ENCODE measurements at regions not wholly inside any gene's neighbourhood (a gene's known extent, or its start where the extent isn't known, plus 50 kb on each side); places are given as distances from the start of the nearest gene placed in this dataset.

DNA sequence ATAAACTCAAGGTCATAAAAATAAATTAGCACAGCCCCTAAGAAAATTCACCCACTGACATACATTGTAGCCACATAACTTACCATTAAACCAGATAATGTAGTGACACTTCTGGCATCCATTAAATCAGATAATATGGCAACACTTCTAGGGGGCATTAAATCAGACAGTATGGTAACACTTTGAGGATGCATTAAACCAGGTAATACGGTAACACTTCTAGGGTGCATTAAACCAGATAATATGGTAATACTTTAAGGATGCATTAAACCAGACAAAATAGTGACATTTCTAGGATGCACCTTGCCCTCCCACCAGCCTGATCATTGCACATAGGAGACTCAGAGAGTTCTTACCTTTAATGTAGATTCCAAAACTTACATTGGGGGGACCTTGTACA is 1220.5 kb upstream of the TMEM132C start:
- Histone ChIP-seq H3K9ac (ENCODE audit: control insufficient read depth, insufficient read depth, low read length) (no peak overlapping the region), H3K79me2 (ENCODE audit: control insufficient read depth, insufficient read depth, low read length) (no peaks in the 10 kb centered on the region), H3K9me3 (replicated peaks; ENCODE audit: control insufficient read depth, insufficient read depth, low read length) (peaks cover 17% of the 10 kb centered on the region), H3K4me2 (ENCODE audit: control insufficient read depth, insufficient read depth) (no peak overlapping the region), H3K36me3 (ENCODE audit: control insufficient read depth in 2 of 2, insufficient read depth in 2 of 2, low read length in 1 of 2) (no peaks in the 10 kb centered on the region), H3K27ac (ENCODE audit: control insufficient read depth, insufficient read depth) (no peak overlapping the region), H3K4me3 (no peak overlapping the region), H4K20me1 (ENCODE audit: control insufficient read depth, insufficient read depth) (no peaks in the 10 kb centered on the region), H2AFZ (ENCODE audit: control insufficient read depth, low read depth, low read length) (no peak overlapping the region), H3K4me1 (ENCODE audit: control insufficient read depth, insufficient read depth, low read length) (peaks cover 16% of the 10 kb centered on the region), H3K27me3 (replicated peaks in 1 of 2; ENCODE audit: control insufficient read depth in 2 of 2, insufficient read depth in 2 of 2, low read length in 1 of 2) (no peaks in the 10 kb centered on the region)
- ATAC-seq (no peak), DNase-seq (ENCODE audit: low read depth, low spot score) (no peak), FAIRE-seq (no peak)
- ChIA-PET CTCF (no interaction called here), POLR2A (no interaction called here), RAD21 (ENCODE audit: unreplicated experiment) (no interaction called here), SMC1A (ENCODE audit: uncharacterized antibody, unreplicated experiment) (no interaction called here)
- in situ Hi-C loops (cut with MboI): loop anchor here (10.0 kb wide), 1 partner anchor 272 kb away; no protein-coding TSS in a partner anchor
- no TSS peak for BruUV-seq (replicated peaks)
- WGBS (ENCODE audit: insufficient coverage, insufficient replicate concordance, low lambda C conversion rate, missing lambda C conversion rate): 53% methylated on average over 1 of the region's 1 CpG
- intact Hi-C loops (cut with micrococcal nuclease; ENCODE audit: unreplicated experiment): no loop called here
- TF ChIP-seq, protein P1, sequence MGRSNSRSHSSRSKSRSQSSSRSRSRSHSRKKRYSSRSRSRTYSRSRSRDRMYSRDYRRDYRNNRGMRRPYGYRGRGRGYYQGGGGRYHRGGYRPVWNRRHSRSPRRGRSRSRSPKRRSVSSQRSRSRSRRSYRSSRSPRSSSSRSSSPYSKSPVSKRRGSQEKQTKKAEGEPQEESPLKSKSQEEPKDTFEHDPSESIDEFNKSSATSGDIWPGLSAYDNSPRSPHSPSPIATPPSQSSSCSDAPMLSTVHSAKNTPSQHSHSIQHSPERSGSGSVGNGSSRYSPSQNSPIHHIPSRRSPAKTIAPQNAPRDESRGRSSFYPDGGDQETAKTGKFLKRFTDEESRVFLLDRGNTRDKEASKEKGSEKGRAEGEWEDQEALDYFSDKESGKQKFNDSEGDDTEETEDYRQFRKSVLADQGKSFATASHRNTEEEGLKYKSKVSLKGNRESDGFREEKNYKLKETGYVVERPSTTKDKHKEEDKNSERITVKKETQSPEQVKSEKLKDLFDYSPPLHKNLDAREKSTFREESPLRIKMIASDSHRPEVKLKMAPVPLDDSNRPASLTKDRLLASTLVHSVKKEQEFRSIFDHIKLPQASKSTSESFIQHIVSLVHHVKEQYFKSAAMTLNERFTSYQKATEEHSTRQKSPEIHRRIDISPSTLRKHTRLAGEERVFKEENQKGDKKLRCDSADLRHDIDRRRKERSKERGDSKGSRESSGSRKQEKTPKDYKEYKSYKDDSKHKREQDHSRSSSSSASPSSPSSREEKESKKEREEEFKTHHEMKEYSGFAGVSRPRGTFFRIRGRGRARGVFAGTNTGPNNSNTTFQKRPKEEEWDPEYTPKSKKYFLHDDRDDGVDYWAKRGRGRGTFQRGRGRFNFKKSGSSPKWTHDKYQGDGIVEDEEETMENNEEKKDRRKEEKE (IDR thresholded peaks at IDR 0.05): no peak
- TF ChIP-seq KDM1A (IDR thresholded peaks at IDR 0.05; ENCODE audit: borderline replicate concordance): no peak
- TF ChIP-seq, protein P2, sequence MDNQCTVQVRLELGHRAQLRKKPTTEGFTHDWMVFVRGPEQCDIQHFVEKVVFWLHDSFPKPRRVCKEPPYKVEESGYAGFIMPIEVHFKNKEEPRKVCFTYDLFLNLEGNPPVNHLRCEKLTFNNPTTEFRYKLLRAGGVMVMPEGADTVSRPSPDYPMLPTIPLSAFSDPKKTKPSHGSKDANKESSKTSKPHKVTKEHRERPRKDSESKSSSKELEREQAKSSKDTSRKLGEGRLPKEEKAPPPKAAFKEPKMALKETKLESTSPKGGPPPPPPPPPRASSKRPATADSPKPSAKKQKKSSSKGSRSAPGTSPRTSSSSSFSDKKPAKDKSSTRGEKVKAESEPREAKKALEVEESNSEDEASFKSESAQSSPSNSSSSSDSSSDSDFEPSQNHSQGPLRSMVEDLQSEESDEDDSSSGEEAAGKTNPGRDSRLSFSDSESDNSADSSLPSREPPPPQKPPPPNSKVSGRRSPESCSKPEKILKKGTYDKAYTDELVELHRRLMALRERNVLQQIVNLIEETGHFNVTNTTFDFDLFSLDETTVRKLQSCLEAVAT (IDR thresholded peaks at IDR 0.05): no peak
- TF ChIP-seq FOXM1 (IDR thresholded peaks at IDR 0.05; ENCODE audit: low read depth, low read length): no peak
- TF ChIP-seq, protein P3, sequence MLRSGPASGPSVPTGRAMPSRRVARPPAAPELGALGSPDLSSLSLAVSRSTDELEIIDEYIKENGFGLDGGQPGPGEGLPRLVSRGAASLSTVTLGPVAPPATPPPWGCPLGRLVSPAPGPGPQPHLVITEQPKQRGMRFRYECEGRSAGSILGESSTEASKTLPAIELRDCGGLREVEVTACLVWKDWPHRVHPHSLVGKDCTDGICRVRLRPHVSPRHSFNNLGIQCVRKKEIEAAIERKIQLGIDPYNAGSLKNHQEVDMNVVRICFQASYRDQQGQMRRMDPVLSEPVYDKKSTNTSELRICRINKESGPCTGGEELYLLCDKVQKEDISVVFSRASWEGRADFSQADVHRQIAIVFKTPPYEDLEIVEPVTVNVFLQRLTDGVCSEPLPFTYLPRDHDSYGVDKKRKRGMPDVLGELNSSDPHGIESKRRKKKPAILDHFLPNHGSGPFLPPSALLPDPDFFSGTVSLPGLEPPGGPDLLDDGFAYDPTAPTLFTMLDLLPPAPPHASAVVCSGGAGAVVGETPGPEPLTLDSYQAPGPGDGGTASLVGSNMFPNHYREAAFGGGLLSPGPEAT (IDR thresholded peaks at IDR 0.05; ENCODE audit: low read depth): no peak
- TF ChIP-seq, protein P4, sequence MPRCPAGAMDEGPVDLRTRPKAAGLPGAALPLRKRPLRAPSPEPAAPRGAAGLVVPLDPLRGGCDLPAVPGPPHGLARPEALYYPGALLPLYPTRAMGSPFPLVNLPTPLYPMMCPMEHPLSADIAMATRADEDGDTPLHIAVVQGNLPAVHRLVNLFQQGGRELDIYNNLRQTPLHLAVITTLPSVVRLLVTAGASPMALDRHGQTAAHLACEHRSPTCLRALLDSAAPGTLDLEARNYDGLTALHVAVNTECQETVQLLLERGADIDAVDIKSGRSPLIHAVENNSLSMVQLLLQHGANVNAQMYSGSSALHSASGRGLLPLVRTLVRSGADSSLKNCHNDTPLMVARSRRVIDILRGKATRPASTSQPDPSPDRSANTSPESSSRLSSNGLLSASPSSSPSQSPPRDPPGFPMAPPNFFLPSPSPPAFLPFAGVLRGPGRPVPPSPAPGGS (IDR thresholded peaks at IDR 0.05; ENCODE audit: borderline replicate concordance, insufficient read depth, low read depth, low read length, poor library complexity, severe bottlenecking): no peak
- no peak for TF ChIP-seq RBBP5 (conservative IDR thresholded peaks at IDR 0.05)
- TF ChIP-seq, protein P5, sequence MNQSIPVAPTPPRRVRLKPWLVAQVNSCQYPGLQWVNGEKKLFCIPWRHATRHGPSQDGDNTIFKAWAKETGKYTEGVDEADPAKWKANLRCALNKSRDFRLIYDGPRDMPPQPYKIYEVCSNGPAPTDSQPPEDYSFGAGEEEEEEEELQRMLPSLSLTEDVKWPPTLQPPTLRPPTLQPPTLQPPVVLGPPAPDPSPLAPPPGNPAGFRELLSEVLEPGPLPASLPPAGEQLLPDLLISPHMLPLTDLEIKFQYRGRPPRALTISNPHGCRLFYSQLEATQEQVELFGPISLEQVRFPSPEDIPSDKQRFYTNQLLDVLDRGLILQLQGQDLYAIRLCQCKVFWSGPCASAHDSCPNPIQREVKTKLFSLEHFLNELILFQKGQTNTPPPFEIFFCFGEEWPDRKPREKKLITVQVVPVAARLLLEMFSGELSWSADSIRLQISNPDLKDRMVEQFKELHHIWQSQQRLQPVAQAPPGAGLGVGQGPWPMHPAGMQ (IDR thresholded peaks at IDR 0.05; ENCODE audit: borderline replicate concordance): no peak
- TF ChIP-seq ETV6 (conservative IDR thresholded peaks at IDR 0.05 in 1 of 2, IDR thresholded peaks at IDR 0.05 in 1 of 2; ENCODE audit: borderline replicate concordance in 1 of 2, low read depth in 1 of 2): no peak
- TF ChIP-seq NFIC (IDR thresholded peaks at IDR 0.05; ENCODE audit: low read depth, low read length): no peak
- no peak for TF ChIP-seq HDGF (IDR thresholded peaks at IDR 0.05)
- TF ChIP-seq POU2F2 (IDR thresholded peaks at IDR 0.05; ENCODE audit: borderline replicate concordance, low read depth, low read length): no peak
- no peak for TF ChIP-seq POLR2AphosphoS2 (IDR thresholded peaks at IDR 0.05; ENCODE audit: low read depth, low read length)
- no peak for TF ChIP-seq HCFC1 (IDR thresholded peaks at IDR 0.05; ENCODE audit: low read length)
